DMS 273 treated with DMSO at 0.1 percent for 48 hours (cell line): ENCODE measurements at regions not wholly inside any gene's neighbourhood (a gene's known extent, or its start where the extent isn't known, plus 50 kb on each side); places are given as distances from the start of the nearest gene placed in this dataset.

Source experiments
- DNase-seq: peaks from one replicate; lab custom pipeline; 2025; lab: John Stamatoyannopoulos, UW

DNA sequence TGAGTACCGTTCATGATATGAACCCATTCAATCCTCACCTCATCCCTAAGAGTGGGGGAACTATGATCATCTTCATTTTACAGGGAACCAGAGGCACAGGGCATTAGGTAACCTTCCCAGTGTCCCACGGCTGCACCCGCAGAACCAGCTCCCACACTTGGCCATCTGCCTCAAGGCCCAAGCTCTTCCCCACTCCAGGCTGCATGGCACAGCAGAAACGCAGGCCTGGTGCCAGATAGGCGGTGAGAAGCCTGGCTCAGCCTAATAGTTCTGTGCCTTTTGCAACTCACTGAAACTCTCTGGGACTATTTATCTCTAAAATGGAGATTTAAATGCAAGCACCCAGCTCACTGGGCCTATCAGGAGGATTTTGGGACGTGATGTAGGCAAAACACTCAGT is 90.8 kb upstream of the ZNF618 start:
- no peak for DNase-seq

GRCh38 chr9:113786071-113786470 is 90.0 kb upstream of the ZNF618 start:
- DNase-seq: no peak

DNA sequence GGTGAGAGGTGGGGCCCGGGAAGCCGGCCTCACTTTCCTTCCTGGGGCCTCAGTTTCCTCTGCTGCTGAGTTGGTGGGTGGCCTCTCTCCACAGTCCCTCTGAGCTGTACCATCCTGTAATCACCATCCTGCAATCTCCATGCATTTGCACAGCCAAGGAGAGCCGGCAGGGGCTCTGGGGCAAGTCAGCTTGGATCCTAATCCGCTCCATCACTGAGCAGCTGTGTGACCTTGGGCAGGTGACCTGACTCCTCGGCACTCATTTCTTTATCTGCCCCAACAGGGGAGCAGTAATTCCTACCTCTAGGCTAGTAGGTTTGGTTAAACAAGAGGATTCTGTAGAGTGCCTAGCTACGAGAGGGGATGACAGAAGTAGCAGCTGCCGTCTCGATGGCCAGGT is 88.2 kb upstream of the ZNF618 start:
- DNase-seq: no peak

DNA sequence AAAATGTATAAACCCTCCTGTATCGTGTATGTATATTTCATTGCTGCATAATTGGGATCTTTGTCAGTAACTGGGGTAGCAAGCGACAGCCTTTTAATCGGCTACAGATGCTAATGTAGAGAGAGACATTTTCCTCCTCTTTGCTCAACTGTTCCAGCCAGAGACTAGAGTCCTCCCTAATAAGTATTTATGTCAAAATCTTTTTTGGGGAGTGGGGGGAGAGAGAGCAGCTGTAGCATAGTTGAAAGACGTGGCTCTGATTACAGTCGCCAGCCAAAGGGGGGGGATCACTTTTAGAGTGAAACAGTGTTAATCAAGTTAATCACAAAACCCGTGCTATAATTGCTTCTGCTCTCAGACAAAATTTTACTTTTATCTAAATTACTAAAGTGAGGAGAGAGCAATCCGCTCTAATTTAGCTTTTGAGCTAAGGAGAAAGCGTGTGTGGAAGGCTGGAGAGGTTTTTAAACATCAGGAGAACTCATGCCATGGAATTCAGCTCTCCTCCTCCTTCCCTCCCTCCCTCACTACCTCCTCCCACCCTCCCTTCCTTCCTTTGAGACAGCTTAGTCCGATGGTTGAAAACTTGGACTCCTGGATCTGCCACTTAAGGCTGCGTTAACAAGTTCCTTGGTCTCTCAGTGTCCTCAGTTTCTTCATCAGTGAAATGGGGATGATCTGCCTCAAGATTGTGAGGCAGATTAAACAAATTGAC is 87.3 kb upstream of the ZNF618 start:
- no peak for DNase-seq

DNA sequence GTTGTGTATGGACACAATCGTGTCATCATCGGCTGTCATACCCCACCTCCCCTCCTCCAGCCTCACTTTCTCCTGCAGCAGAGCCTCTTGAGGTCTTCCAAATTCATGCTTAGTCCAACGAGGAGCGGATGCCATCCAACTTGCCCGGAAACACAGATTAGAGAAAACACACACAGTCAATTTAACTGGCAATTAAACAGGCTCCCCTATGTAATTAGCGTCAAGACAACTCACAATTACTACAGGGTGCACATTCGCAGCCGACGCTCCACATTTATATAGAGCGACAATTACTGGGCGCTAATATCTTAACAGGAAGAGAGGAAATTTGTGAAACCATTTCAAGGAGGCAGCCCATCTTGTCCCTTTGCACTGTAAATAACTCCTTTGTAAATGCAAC is 86.0 kb upstream of the ZNF618 start:
- DNase-seq: no peak

- no peak for DNase-seq
Observed at GRCh38 chr9:113793558-113793957, 82.6 kb upstream of the ZNF618 start.

DNA sequence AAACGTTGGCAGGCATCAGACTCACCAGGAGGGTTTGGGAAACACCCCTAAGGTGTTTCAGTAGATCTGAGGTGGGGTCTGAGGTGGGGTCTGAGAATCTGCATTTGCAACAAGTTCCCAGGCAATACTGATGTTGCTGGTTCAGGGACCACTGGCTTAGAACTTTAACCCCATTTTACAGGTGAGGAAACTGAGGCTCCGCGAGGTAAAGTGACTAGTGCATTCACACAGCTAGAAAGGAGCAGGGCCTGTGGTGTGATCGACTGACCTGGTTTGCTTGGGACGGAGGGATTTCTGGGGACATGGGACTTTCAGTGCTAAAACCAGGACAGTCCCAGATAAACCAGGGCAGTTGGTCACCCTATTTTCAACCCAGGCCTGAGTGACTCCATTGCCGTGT is 81.4 kb upstream of the ZNF618 start:
- no peak for DNase-seq

GRCh38 chr9:113795811-113796392 is 80.2 kb upstream of the ZNF618 start:
- no peak for DNase-seq

DNA sequence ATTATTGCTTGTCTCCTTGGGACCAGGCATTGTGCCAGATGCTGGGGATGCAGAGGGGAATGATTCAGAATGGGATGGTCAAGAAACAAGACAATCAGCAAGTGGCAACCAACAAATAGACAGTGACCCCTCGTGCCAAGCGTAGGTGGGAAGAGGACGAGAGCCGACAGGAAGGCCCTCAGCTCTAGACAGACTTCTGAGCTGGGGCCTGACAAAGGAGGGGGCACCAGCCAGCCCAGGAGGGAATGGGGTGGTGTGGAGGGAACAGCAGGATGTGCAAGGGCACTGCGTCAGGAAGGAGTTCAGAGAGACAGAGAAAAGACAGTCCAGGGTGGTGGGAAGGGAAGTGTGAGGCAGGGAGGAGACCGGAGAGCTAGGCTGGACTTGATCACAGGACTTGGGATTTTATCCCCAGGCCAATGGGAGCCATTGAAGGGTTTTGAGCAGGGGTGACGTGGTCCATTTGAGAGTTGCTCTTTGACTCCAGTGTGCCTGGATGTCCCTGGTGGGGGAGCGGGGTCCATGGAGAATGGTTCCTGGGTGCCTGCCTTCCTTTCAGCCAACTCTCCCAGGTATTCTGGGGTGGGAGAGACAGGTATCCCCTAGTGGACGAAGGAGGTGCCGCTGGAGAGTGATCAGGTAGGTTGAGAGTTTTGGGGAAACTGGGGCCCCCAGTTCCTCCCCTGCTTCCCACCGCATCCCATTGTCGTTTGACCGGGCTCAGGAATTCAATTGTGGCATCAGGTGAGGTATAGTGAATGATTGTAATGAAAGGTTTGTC is 79.3 kb upstream of the ZNF618 start:
- DNase-seq: no peak

DNA sequence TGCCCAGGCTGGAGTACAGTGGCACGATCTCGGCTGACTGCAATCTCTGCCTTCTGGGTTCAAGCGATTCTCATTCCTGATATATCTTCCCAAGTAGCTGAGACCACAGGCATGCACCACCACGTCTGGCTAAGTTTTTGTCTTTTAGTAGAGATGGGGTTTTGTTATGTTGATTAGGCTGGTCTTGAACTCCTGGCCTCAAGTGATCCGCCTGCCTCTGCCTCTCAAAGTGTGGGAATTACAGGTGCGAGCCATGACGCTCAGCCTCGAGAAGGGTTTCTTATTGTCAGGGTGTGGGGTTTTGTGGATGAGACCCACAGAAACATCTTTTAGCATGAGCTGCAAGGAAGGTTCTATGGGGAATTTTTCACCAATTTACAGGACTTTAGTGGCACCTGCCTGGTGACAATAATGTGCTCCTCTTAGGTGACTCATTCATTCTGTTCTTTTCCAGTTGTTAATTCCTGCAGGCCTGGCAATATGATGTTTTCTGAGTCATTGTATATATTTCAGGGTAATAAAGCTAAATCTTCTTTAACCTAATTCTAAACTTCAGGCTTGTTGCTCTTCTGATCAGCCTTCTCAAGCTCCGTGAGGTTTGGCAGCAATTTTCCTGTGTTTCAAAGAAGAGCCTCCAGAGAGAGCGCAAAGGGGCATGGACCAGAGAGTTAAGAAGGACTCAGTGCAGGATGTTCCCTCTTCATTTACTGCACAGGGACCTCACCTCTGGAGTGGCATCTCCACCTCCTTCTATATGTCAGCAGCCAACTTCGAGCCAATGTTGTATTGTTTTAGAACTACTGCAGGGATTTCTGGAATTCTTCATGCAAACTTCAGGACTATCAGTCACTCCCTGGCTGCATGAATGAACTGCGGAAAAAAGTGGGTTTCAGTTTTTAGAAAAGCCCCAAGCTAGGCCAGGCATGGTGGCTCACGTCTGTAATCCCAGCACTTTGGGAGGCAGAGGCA is 77.8 kb upstream of the ZNF618 start:
- DNase-seq: no peak

- DNase-seq: no peak
Observed at GRCh38 chr9:113800276-113800675, 75.8 kb upstream of the ZNF618 start.

GRCh38 chr9:113803811-113804589 is 72.1 kb upstream of the ZNF618 start:
- no peak for DNase-seq

GRCh38 chr9:113805486-113806132 is 70.5 kb upstream of the ZNF618 start:
- DNase-seq: no peak

GRCh38 chr9:113807173-113808061 is 68.7 kb upstream of the ZNF618 start:
- DNase-seq: peak; percentile 28

DNA sequence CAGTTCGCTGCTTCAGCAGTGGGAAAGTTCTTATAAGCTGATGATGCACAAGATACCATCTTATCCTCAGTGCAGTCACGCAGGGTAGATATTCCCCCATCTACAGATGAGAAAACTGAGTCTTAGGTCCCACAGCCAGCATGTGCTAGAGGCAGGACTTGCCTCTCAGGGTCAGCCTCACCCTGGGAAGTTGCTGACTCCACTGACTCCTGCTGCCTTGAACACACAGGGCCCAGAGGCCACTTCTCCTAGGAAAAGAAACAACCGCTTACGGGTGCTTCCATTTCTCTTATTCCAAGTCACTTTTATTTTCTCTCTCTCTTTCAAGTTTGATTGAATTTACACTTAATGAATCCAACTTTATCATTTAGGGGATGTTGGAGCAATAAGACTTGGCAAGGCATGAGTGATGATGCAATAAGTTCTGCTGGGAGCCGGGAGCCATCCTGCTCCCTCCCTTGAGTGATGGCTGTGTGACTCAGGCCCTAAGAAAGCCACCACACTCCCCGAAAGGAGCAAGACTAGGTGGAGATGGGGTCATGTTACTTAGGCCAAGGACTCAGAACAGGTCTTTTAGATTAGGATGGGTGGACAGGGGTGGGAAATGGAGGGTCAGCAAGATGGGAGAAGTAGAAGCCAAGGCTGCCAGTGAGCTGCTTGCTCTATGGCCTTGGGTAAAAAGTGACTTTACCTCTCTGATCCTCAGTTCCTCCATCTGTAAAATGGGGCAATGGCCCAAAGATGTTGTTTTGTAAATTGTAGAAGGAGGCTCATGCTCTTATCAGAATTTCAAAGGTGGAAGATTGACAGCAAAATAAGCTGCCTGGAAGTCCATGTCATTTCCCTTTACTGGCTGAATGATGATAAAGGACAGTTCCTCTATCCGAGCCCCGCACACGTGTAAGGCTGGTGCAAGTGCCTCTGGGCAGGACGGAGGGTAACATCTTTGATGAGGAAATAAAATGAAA is 67.4 kb upstream of the ZNF618 start:
- no peak for DNase-seq

DNA sequence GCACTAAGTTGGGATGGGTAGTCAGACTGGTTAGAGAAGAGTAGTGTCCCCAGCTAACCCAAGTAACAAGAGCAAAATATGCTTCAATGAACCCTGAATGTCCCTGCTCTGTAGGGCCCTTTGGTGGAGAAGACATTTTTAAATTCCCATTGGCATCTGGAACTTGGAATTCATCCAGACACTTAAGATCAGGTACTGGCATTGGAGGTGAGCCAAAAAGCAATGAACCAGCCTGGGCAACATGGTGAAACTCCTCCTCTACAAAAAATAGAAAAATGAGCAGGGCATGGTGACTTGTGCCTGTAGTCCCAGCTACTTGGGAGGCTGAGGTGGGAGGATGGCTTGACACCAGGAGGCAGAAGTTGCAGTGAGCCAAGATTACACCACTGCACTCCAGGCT is 58.9 kb upstream of the ZNF618 start:
- no peak for DNase-seq

- DNase-seq: no peak
Observed at GRCh38 chr9:113818391-113818790, 57.7 kb upstream of the ZNF618 start.

DNA sequence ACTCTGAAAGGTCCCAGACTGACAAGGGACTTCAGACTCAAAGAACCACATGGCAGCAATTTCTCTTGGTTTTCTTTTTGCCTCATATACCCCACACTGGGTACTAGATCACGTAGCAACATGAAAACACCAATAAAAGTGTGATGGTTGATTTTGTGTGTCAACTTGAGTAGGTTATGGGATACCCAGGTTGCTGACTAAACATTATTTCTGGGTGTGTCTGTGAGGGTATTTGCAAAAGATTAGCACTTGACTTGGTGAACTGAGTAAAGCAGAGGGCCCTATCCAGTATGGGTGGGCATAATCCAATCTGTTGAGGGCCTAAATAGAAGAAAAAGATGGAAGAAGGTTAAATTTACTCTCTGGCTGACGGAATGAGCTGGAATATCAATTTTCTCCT is 53.8 kb upstream of the ZNF618 start:
- no peak for DNase-seq

- DNase-seq: no peak
Observed at GRCh38 chr9:113823421-113823820, 52.7 kb upstream of the ZNF618 start.
